ENCODE measurements at regions not wholly inside any gene's neighbourhood (a gene's known extent, or its start where the extent isn't known, plus 50 kb on each side); places are given as distances from the start of the nearest gene placed in this dataset.

GRCh38 chr13:51006067-51006845, 96.7 kb downstream of the RNASEH2B start:
- ATAC-seq, result peak; percentile 70 to 73
- DNase-seq, result peak in 1 of 2 donors; percentile 28
- Histone ChIP-seq H3K4me1 (no peaks in the 10 kb centered on the region), H3K9me3 (no peaks in the 10 kb centered on the region), H3K36me3 (no peaks in the 10 kb centered on the region), H3K27me3 (no peaks in the 10 kb centered on the region), H3K27ac (peak overlapping the region; percentile 14 to 59 (median 35)), H3K4me3 (no peak overlapping the region)
- in situ Hi-C loops (cut with MboI; ENCODE audit: low sequenced_read_pairs in 4 of 4) (no loop called here), intact Hi-C loops (cut with DNase I; ENCODE audit: low total_unique reads) (no loop called here)
- TF ChIP-seq CTCF (IDR thresholded peaks at IDR 0.05 in 4 of 5, conservative IDR thresholded peaks at IDR 0.05 in 1 of 5) (no peak), POLR2A (IDR thresholded peaks at IDR 0.05) (no peak)
